MM.1S (cell line): ENCODE measurements at regions not wholly inside any gene's neighbourhood (a gene's known extent, or its start where the extent isn't known, plus 50 kb on each side); places are given as distances from the start of the nearest gene placed in this dataset.

ENCODE experiments used
- DNase-seq: peaks from one replicate; pipeline ENCODE4 v3.0.0-alpha.2; 2015
- H2AFZ ChIP-seq: fragments of 300-600 bp; sonication (generic); 2 replicates; pipeline ENCODE4 v1.6.0; 2016; ENCODE audit warnings: antibody characterized with exemption, low read length
- H3F3A ChIP-seq: fragments of 300-600 bp; sonication (generic); 2 replicates; pipeline ENCODE4 v1.6.1; 2016; ENCODE audit warnings: mild to moderate bottlenecking, antibody characterized with exemption, low read length, moderate library complexity, mixed read lengths; ENCODE audit not compliant: insufficient read depth
- H3K27ac ChIP-seq: fragments of 300-600 bp; sonication (generic); 2 replicates; pipeline ENCODE4 v1.5.1; 2016; ENCODE audit warnings: mild to moderate bottlenecking, low read length
- H3K27me3 ChIP-seq: fragments of 300-600 bp; sonication (generic); replicated peaks from 2 replicates; pipeline ENCODE4 v1.6.0; 2016; ENCODE audit warnings: low read length; ENCODE audit not compliant: insufficient read depth
- H3K36me3 ChIP-seq: fragments of 300-600 bp; sonication (generic); replicated peaks from 2 replicates; pipeline ENCODE4 v1.6.1; 2016; ENCODE audit warnings: mild to moderate bottlenecking, low read length, mixed read lengths; ENCODE audit not compliant: insufficient read depth
- H3K4me1 ChIP-seq: fragments of 300-600 bp; sonication (generic); 2 replicates; pipeline ENCODE4 v1.6.1; 2016; ENCODE audit warnings: low read length, mixed read lengths
- H3K4me2 ChIP-seq: fragments of 300-600 bp; sonication (generic); 2 replicates; pipeline ENCODE4 v1.6.0; 2016; ENCODE audit warnings: low read depth, low read length
- H3K4me3 ChIP-seq: fragments of 300-600 bp; sonication (generic); 2 replicates; pipeline ENCODE4 v1.5.1; 2016; ENCODE audit warnings: low read length, mixed read lengths
- H3K79me2 ChIP-seq: fragments of 300-600 bp; sonication (generic); 2 replicates; pipeline ENCODE4 v1.6.1; 2016; ENCODE audit warnings: mixed run types, low read length, mixed read lengths
- H3K9ac ChIP-seq: fragments of 300-600 bp; sonication (generic); 2 replicates; pipeline ENCODE4 v1.6.1; 2016; ENCODE audit warnings: low read length, mixed read lengths
- H3K9me2 ChIP-seq: fragments of 300-600 bp; sonication (generic); replicated peaks from 2 replicates; pipeline ENCODE4 v1.6.1; 2016; ENCODE audit warnings: mild to moderate bottlenecking, low read length, mixed read lengths; ENCODE audit not compliant: insufficient read depth
- H3K9me3 ChIP-seq: fragments of 300-600 bp; sonication (generic); replicated peaks from 2 replicates; pipeline ENCODE4 v1.6.1; 2016; ENCODE audit warnings: mild to moderate bottlenecking, low read length, mixed read lengths; ENCODE audit not compliant: insufficient read depth
- H4K20me1 ChIP-seq: fragments of 300-600 bp; sonication (generic); 2 replicates; pipeline ENCODE4 v1.6.1; 2016; ENCODE audit warnings: mild to moderate bottlenecking, low read length, moderate library complexity, mixed read lengths; ENCODE audit not compliant: insufficient read depth
- CTCF ChIP-seq: fragments of 300-600 bp; sonication (generic); IDR thresholded peaks from 2 replicates; pipeline ENCODE4 v1.5.1; 2016; ENCODE audit warnings: antibody characterized with exemption, low read length, mixed read lengths
- EZH2 ChIP-seq: fragments of 300-600 bp; sonication (generic); optimal IDR thresholded peaks from 2 replicates; pipeline ENCODE3; 2017; ENCODE audit warnings: low read depth, mild to moderate bottlenecking, antibody characterized with exemption, low read length, mixed read lengths
- EZH2phosphoT487 ChIP-seq: fragments of 300-600 bp; sonication (generic); IDR thresholded peaks from 2 replicates; pipeline ENCODE4 v1.6.1; 2018; ENCODE audit warnings: antibody characterized with exemption, low read length

- TF ChIP-seq EZH2 (no peak), EZH2phosphoT487 (no peak), CTCF (no peak)
- Histone ChIP-seq H3K9me2 (no peaks in the 10 kb centered on the region), H3K9me3 (no peaks in the 10 kb centered on the region), H3K4me3 (no peak overlapping the region), H3K27me3 (no peaks in the 10 kb centered on the region), H3K4me1 (no peaks in the 10 kb centered on the region), H3K79me2 (no peaks in the 10 kb centered on the region), H3K27ac (no peak overlapping the region), H3K9ac (no peak overlapping the region), H4K20me1 (no peaks in the 10 kb centered on the region), H2AFZ (no peak overlapping the region), H3K36me3 (no peaks in the 10 kb centered on the region), H3K4me2 (no peak overlapping the region), H3F3A (no peaks in the 10 kb centered on the region)
- no peak for DNase-seq
Measured at GRCh38 chr11:127627629-127628457, 627.3 kb upstream of the KIRREL3 start.

- no peak overlapping the region for H3K4me3 ChIP-seq
- no peak overlapping the region for H3K4me2 ChIP-seq
- no peaks in the 10 kb centered on the region for H3K4me1 ChIP-seq
- H2AFZ ChIP-seq = no peak overlapping the region
- no peaks in the 10 kb centered on the region for H4K20me1 ChIP-seq
- DNase-seq = no peak
- H3K9me2 ChIP-seq = no peaks in the 10 kb centered on the region
- H3K9me3 ChIP-seq = no peaks in the 10 kb centered on the region
- no peaks in the 10 kb centered on the region for H3F3A ChIP-seq
- no peak overlapping the region for H3K9ac ChIP-seq
- TF ChIP-seq EZH2phosphoT487 (no peak), CTCF (no peak), EZH2 (no peak)
- no peaks in the 10 kb centered on the region for H3K79me2 ChIP-seq
- H3K36me3 ChIP-seq = no peaks in the 10 kb centered on the region
- H3K27ac ChIP-seq = no peak overlapping the region
- no peaks in the 10 kb centered on the region for H3K27me3 ChIP-seq
Measured at GRCh38 chr11:127627204-127627603, 626.6 kb upstream of the KIRREL3 start.

- no peak for DNase-seq
- Histone ChIP-seq H3K4me3 (no peak overlapping the region), H3K9me3 (no peaks in the 10 kb centered on the region), H3K27me3 (no peaks in the 10 kb centered on the region), H3K9me2 (no peaks in the 10 kb centered on the region), H2AFZ (no peak overlapping the region), H3K79me2 (no peaks in the 10 kb centered on the region), H3K36me3 (no peaks in the 10 kb centered on the region), H4K20me1 (no peaks in the 10 kb centered on the region), H3K9ac (no peak overlapping the region), H3K27ac (no peak overlapping the region), H3K4me2 (no peak overlapping the region), H3F3A (no peaks in the 10 kb centered on the region), H3K4me1 (no peaks in the 10 kb centered on the region)
- TF ChIP-seq EZH2phosphoT487 = no peak
- TF ChIP-seq EZH2 = no peak
- no peak for TF ChIP-seq CTCF
Measured at GRCh38 chr11:127625402-127625801, 624.8 kb upstream of the KIRREL3 start.
